ENCODE measurements at regions not wholly inside any gene's neighbourhood (a gene's known extent, or its start where the extent isn't known, plus 50 kb on each side); places are given as distances from the start of the nearest gene placed in this dataset.

DNA sequence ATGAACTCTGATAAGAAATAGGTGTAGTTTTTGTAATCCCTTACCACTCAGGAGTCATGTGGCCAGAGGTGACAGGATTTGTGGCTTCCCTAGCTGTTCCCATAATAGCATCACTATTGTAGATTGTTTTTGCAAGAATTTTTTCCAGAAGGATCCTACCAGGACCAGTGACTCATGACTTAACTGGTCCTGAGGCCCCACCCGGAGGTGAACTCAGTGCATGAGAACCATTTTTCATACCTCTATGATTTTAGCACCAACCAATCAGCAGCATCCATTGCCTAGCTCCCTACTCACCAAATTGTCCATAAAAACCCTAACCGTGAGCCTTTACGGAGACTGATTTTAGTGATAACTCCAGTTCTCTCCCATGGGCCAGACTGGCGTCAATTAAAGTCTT lies 484.8 kb downstream of the PSAT1 start:
- no peak for TF ChIP-seq EZH2phosphoT487 (IDR thresholded peaks at IDR 0.05; ENCODE audit: insufficient read depth, low read depth)
- no peak for TF ChIP-seq EZH2 (IDR thresholded peaks at IDR 0.05; ENCODE audit: insufficient read depth, poor library complexity, severe bottlenecking)

All from GM23248 (cell line).